NCI-H2107 treated with DMSO at 0.1 percent for 48 hours (cell line): ENCODE measurements at regions not wholly inside any gene's neighbourhood (a gene's known extent, or its start where the extent isn't known, plus 50 kb on each side); places are given as distances from the start of the nearest gene placed in this dataset.

Experiments
- DNase-seq: peaks from one replicate; lab custom pipeline; 2025; ENCODE audit not compliant: unreplicated experiment; lab: John Stamatoyannopoulos, UW

- DNase-seq = no peak
These were observed 239.3 kb upstream of the PAPPA start for GRCh38 chr9:115914291-115914690.

- DNase-seq = no peak
These were observed 232.3 kb upstream of the PAPPA start for GRCh38 chr9:115921301-115921700.

GRCh38 chr9:115922444-115922843 lies 231.1 kb upstream of the PAPPA start:
- no peak for DNase-seq

- DNase-seq = no peak
These were observed 230.2 kb upstream of the PAPPA start for GRCh38 chr9:115923410-115923809.

GRCh38 chr9:115923903-115924668 lies 229.5 kb upstream of the PAPPA start:
- no peak for DNase-seq

GRCh38 chr9:115924669-115924987 lies 229.0 kb upstream of the PAPPA start:
- DNase-seq = no peak

- no peak for DNase-seq
These were observed 228.2 kb upstream of the PAPPA start for GRCh38 chr9:115925424-115925823.

GRCh38 chr9:115930472-115930871 lies 223.1 kb upstream of the PAPPA start:
- DNase-seq = no peak

- no peak for DNase-seq
These were observed 215.1 kb upstream of the PAPPA start for GRCh38 chr9:115938479-115938878.

GRCh38 chr9:115939065-115939765 lies 214.4 kb upstream of the PAPPA start:
- DNase-seq = no peak

GRCh38 chr9:115941561-115942315 lies 211.9 kb upstream of the PAPPA start:
- DNase-seq = no peak

- DNase-seq = no peak
These were observed 210.0 kb upstream of the PAPPA start for GRCh38 chr9:115943431-115944165.

- DNase-seq = no peak
These were observed 209.2 kb upstream of the PAPPA start for GRCh38 chr9:115944166-115944948.

- no peak for DNase-seq
These were observed 208.6 kb upstream of the PAPPA start for GRCh38 chr9:115945009-115945431.

- DNase-seq = no peak
These were observed 207.1 kb upstream of the PAPPA start for GRCh38 chr9:115946530-115946929.

GRCh38 chr9:115951977-115952376 lies 201.6 kb upstream of the PAPPA start:
- no peak for DNase-seq

GRCh38 chr9:115952430-115953292 lies 200.9 kb upstream of the PAPPA start:
- DNase-seq = no peak

- no peak for DNase-seq
These were observed 197.2 kb upstream of the PAPPA start for GRCh38 chr9:115956371-115956770.

GRCh38 chr9:115957585-115957984 lies 196.0 kb upstream of the PAPPA start:
- DNase-seq = no peak
